NCI-H187 treated with DMSO at 0.1 percent for 48 hours (cell line): ENCODE measurements at regions not wholly inside any gene's neighbourhood (a gene's known extent, or its start where the extent isn't known, plus 50 kb on each side); places are given as distances from the start of the nearest gene placed in this dataset.

Experiments
- DNase-seq: peaks from one replicate; lab custom pipeline; 2025; lab: John Stamatoyannopoulos, UW

GRCh38 chr5:90191352-90192045 is 218.1 kb downstream of the CETN3 start:
- DNase-seq, result no peak

GRCh38 chr5:90185897-90186468 is 223.6 kb downstream of the CETN3 start:
- no peak for DNase-seq

- DNase-seq, result no peak
Measured at GRCh38 chr5:90184764-90185163, 224.8 kb downstream of the CETN3 start.

GRCh38 chr5:90182726-90183125 is 226.8 kb downstream of the CETN3 start:
- DNase-seq, result no peak

- no peak for DNase-seq
Measured at GRCh38 chr5:90174236-90174635, 235.3 kb downstream of the CETN3 start.

- no peak for DNase-seq
Measured at GRCh38 chr5:90173299-90174030, 236.1 kb downstream of the CETN3 start.

- no peak for DNase-seq
Measured at GRCh38 chr5:90171466-90171865, 238.1 kb downstream of the CETN3 start.

GRCh38 chr5:90170261-90170660 is 239.3 kb downstream of the CETN3 start:
- DNase-seq, result no peak

- DNase-seq, result no peak
Measured at GRCh38 chr5:90169078-90169477, 240.5 kb downstream of the CETN3 start.

- DNase-seq, result no peak
Measured at GRCh38 chr5:90168399-90168798, 241.2 kb downstream of the CETN3 start.

GRCh38 chr5:90166816-90167215 is 242.7 kb downstream of the CETN3 start:
- DNase-seq, result no peak

- no peak for DNase-seq
Measured at GRCh38 chr5:90162324-90162723, 247.2 kb downstream of the CETN3 start.

- DNase-seq, result no peak
Measured at GRCh38 chr5:90161414-90161813, 248.1 kb downstream of the CETN3 start.

GRCh38 chr5:90158131-90158530 is 251.4 kb downstream of the CETN3 start:
- no peak for DNase-seq

- DNase-seq, result no peak
Measured at GRCh38 chr5:90153031-90153430, 256.5 kb downstream of the CETN3 start.

- no peak for DNase-seq
Measured at GRCh38 chr5:90144625-90145327, 264.8 kb downstream of the CETN3 start.

- DNase-seq, result no peak
Measured at GRCh38 chr5:90142541-90142940, 267.0 kb downstream of the CETN3 start.

- DNase-seq, result no peak
Measured at GRCh38 chr5:90141984-90142383, 267.6 kb downstream of the CETN3 start.

GRCh38 chr5:90136952-90137528 is 272.5 kb downstream of the CETN3 start:
- DNase-seq, result no peak

GRCh38 chr5:90135779-90136378 is 273.7 kb downstream of the CETN3 start:
- no peak for DNase-seq

GRCh38 chr5:90134892-90135291 is 274.7 kb downstream of the CETN3 start:
- no peak for DNase-seq

GRCh38 chr5:90134381-90134780 is 275.2 kb downstream of the CETN3 start:
- no peak for DNase-seq
